ENCODE measurements at regions not wholly inside any gene's neighbourhood (a gene's known extent, or its start where the extent isn't known, plus 50 kb on each side); places are given as distances from the start of the nearest gene placed in this dataset.

- no peak for DNase-seq (ENCODE audit: extremely low spot score)
- CTCF ChIA-PET = interaction anchor here (0.7 kb wide), 1 partner anchor 456 kb away, joined by 3 read pairs; no protein-coding TSS in a partner anchor
- TF ChIP-seq TARDBP (IDR thresholded peaks at IDR 0.05) (no peak), HDGF (IDR thresholded peaks at IDR 0.05; ENCODE audit: borderline replicate concordance) (no peak), ZNF384 (IDR thresholded peaks at IDR 0.05) (no peak), SUZ12 (IDR thresholded peaks at IDR 0.05) (no peak), ARNT (IDR thresholded peaks at IDR 0.05) (no peak), LEF1 (IDR thresholded peaks at IDR 0.05; ENCODE audit: borderline replicate concordance) (no peak), PKNOX1 (IDR thresholded peaks at IDR 0.05) (no peak), NFRKB (IDR thresholded peaks at IDR 0.05) (no peak), FOXK2 (IDR thresholded peaks at IDR 0.05) (no peak), FOXM1 (IDR thresholded peaks at IDR 0.05; ENCODE audit: borderline replicate concordance) (no peak)
- POLR2A ChIA-PET = no interaction called here
Measured at GRCh38 chr4:11097725-11098124, 331.0 kb downstream of the HS3ST1 start.

- ChIA-PET POLR2A (no interaction called here), CTCF (interaction anchor here (0.6 kb wide), 2 partner anchors 20 to 459 kb away, joined by 3 read pairs; no protein-coding TSS in a partner anchor)
- no peak for TF ChIP-seq CTBP1 (IDR thresholded peaks at IDR 0.05; ENCODE audit: borderline replicate concordance)
- no peak for TF ChIP-seq FOXK2 (IDR thresholded peaks at IDR 0.05)
- TF ChIP-seq FOXA1 (IDR thresholded peaks at IDR 0.05) = no peak
- no peak for TF ChIP-seq SP1 (IDR thresholded peaks at IDR 0.05)
- TF ChIP-seq L3MBTL2 (conservative IDR thresholded peaks at IDR 0.05) = no peak
- no peak for TF ChIP-seq NFRKB (IDR thresholded peaks at IDR 0.05)
- TF ChIP-seq HDGF (IDR thresholded peaks at IDR 0.05; ENCODE audit: borderline replicate concordance) = no peak
- no peak for TF ChIP-seq ZNF384 (IDR thresholded peaks at IDR 0.05)
- no peak for TF ChIP-seq FOXM1 (IDR thresholded peaks at IDR 0.05; ENCODE audit: borderline replicate concordance)
- TF ChIP-seq TARDBP (IDR thresholded peaks at IDR 0.05) = no peak
- no peak for TF ChIP-seq LEF1 (IDR thresholded peaks at IDR 0.05; ENCODE audit: borderline replicate concordance)
- TF ChIP-seq ELF4 (IDR thresholded peaks at IDR 0.05) = no peak
- TF ChIP-seq BHLHE40 (IDR thresholded peaks at IDR 0.05; ENCODE audit: borderline replicate concordance) = no peak
- no peak for TF ChIP-seq ARNT (IDR thresholded peaks at IDR 0.05)
- no peak for TF ChIP-seq SUZ12 (IDR thresholded peaks at IDR 0.05)
- TF ChIP-seq PKNOX1 (IDR thresholded peaks at IDR 0.05) = no peak
- DNase-seq (ENCODE audit: extremely low spot score) = no peak
Measured at GRCh38 chr4:11081006-11081405, 347.7 kb downstream of the HS3ST1 start.

- ChIA-PET CTCF (no interaction called here), POLR2A (no interaction called here)
Measured at GRCh38 chr4:11079171-11079570, 349.5 kb downstream of the HS3ST1 start.

GRCh38 chr4:11074581-11075241, 354.0 kb downstream of the HS3ST1 start:
- no peak for DNase-seq (ENCODE audit: extremely low spot score)
- no peak for TF ChIP-seq ELF4 (IDR thresholded peaks at IDR 0.05)
- TF ChIP-seq FOXA1 (IDR thresholded peaks at IDR 0.05) = no peak
- no peak for TF ChIP-seq NFRKB (IDR thresholded peaks at IDR 0.05)
- TF ChIP-seq LEF1 (IDR thresholded peaks at IDR 0.05; ENCODE audit: borderline replicate concordance) = no peak
- no peak for TF ChIP-seq ARNT (IDR thresholded peaks at IDR 0.05)
- no peak for TF ChIP-seq ZNF384 (IDR thresholded peaks at IDR 0.05)
- no peak for TF ChIP-seq PKNOX1 (IDR thresholded peaks at IDR 0.05)
- no peak for TF ChIP-seq TARDBP (IDR thresholded peaks at IDR 0.05)
- TF ChIP-seq CTBP1 (IDR thresholded peaks at IDR 0.05; ENCODE audit: borderline replicate concordance) = no peak
- no peak for TF ChIP-seq L3MBTL2 (conservative IDR thresholded peaks at IDR 0.05)
- no peak for TF ChIP-seq FOXM1 (IDR thresholded peaks at IDR 0.05; ENCODE audit: borderline replicate concordance)
- TF ChIP-seq HDGF (IDR thresholded peaks at IDR 0.05; ENCODE audit: borderline replicate concordance) = no peak
- no peak for TF ChIP-seq SP1 (IDR thresholded peaks at IDR 0.05)
- TF ChIP-seq SUZ12 (IDR thresholded peaks at IDR 0.05) = no peak
- TF ChIP-seq FOXK2 (IDR thresholded peaks at IDR 0.05) = no peak
- TF ChIP-seq BHLHE40 (IDR thresholded peaks at IDR 0.05; ENCODE audit: borderline replicate concordance) = no peak
- CTCF ChIA-PET = no interaction called here
- POLR2A ChIA-PET = no interaction called here

More at GRCh38 chr4:11079171-11079570, 349.5 kb downstream of the HS3ST1 start:
- no peak for TF ChIP-seq ZNF384 (IDR thresholded peaks at IDR 0.05)
- TF ChIP-seq NFRKB (IDR thresholded peaks at IDR 0.05) = no peak
- no peak for TF ChIP-seq HDGF (IDR thresholded peaks at IDR 0.05; ENCODE audit: borderline replicate concordance)
- no peak for TF ChIP-seq PKNOX1 (IDR thresholded peaks at IDR 0.05)
- TF ChIP-seq FOXK2 (IDR thresholded peaks at IDR 0.05) = no peak
- TF ChIP-seq TARDBP (IDR thresholded peaks at IDR 0.05) = no peak
- no peak for TF ChIP-seq L3MBTL2 (conservative IDR thresholded peaks at IDR 0.05)
- TF ChIP-seq SUZ12 (IDR thresholded peaks at IDR 0.05) = no peak
- TF ChIP-seq SP1 (IDR thresholded peaks at IDR 0.05) = no peak
- DNase-seq (ENCODE audit: extremely low spot score) = no peak

- no peak for TF ChIP-seq NFRKB (IDR thresholded peaks at IDR 0.05)
- TF ChIP-seq BHLHE40 (IDR thresholded peaks at IDR 0.05; ENCODE audit: borderline replicate concordance) = no peak
- no peak for DNase-seq (ENCODE audit: extremely low spot score)
- ChIA-PET CTCF (no interaction called here), POLR2A (no interaction called here)
Measured at GRCh38 chr4:11073621-11074051, 355.1 kb downstream of the HS3ST1 start.

GRCh38 chr4:11072999-11073398, 355.7 kb downstream of the HS3ST1 start:
- TF ChIP-seq ARNT (IDR thresholded peaks at IDR 0.05) (no peak), HDGF (IDR thresholded peaks at IDR 0.05; ENCODE audit: borderline replicate concordance) (no peak), FOXK2 (IDR thresholded peaks at IDR 0.05) (no peak), BHLHE40 (IDR thresholded peaks at IDR 0.05; ENCODE audit: borderline replicate concordance) (no peak), L3MBTL2 (conservative IDR thresholded peaks at IDR 0.05) (no peak), SUZ12 (IDR thresholded peaks at IDR 0.05) (no peak), ZNF384 (IDR thresholded peaks at IDR 0.05) (no peak), PKNOX1 (IDR thresholded peaks at IDR 0.05) (no peak)
- ChIA-PET POLR2A (no interaction called here), CTCF (no interaction called here)
- no peak for DNase-seq (ENCODE audit: extremely low spot score)

All from HEK293T (cell line).